ENCODE measurements at regions not wholly inside any gene's neighbourhood (a gene's known extent, or its start where the extent isn't known, plus 50 kb on each side); places are given as distances from the start of the nearest gene placed in this dataset.

GRCh38 chr4:175540732-175541131 lies 271.3 kb downstream of the GPM6A start:
- Mint-ChIP-seq H3K4me3 (no peak overlapping the region), H3K27ac (ENCODE audit: unreplicated experiment) (no peak overlapping the region), H3K36me3 (ENCODE audit: low read depth) (no peaks in the 10 kb centered on the region), H3K27me3 (ENCODE audit: low read depth) (no peaks in the 10 kb centered on the region), H3K9me3 (no peaks in the 10 kb centered on the region), H3K4me1 (no peaks in the 10 kb centered on the region)
- TF ChIP-seq CTCF (conservative IDR thresholded peaks at IDR 0.05), result no peak
- no peak for DNase-seq (ENCODE audit: low read depth, low spot score)

DNA sequence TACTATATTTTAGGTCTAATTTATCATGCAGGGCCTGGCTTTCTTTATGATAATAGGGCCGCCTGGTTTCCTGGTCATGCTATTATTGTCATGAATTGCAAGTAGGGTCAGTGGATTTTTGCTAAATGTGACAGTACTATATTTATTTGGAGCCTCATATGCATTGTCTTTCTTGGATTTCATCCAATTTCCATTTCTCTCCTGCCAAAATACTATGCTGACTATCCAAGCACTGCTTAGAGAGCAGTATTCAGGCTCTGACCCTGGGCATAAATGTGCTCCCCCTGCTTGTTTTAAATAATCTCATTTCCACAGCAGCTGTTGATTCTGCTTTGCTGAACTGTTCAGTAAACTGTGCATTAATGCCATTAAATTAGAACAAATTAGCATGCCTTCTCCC lies 269.3 kb downstream of the GPM6A start:
- Mint-ChIP-seq H3K27ac (ENCODE audit: unreplicated experiment) (no peak overlapping the region), H3K4me3 (no peak overlapping the region)
- no peak for TF ChIP-seq CTCF (conservative IDR thresholded peaks at IDR 0.05)

GRCh38 chr4:175559126-175559525 lies 252.9 kb downstream of the GPM6A start:
- H3K36me3 Mint-ChIP-seq (ENCODE audit: low read depth), result no peaks in the 10 kb centered on the region
- DNase-seq (ENCODE audit: low read depth, low spot score), result no peak
- H3K27me3 Mint-ChIP-seq (ENCODE audit: low read depth), result no peaks in the 10 kb centered on the region
- TF ChIP-seq CTCF (conservative IDR thresholded peaks at IDR 0.05), result no peak
- no peaks in the 10 kb centered on the region for H3K9me3 Mint-ChIP-seq
- H3K4me1 Mint-ChIP-seq, result peaks cover 9% of the 10 kb centered on the region
- H3K4me3 Mint-ChIP-seq, result no peak overlapping the region
- no peak overlapping the region for H3K27ac Mint-ChIP-seq (ENCODE audit: unreplicated experiment)

More for the DNA sequence above, 269.3 kb downstream of the GPM6A start:
- DNase-seq (ENCODE audit: low read depth, low spot score), result no peak
- H3K9me3 Mint-ChIP-seq, result no peaks in the 10 kb centered on the region
- no peaks in the 10 kb centered on the region for H3K4me1 Mint-ChIP-seq
- no peaks in the 10 kb centered on the region for H3K27me3 Mint-ChIP-seq (ENCODE audit: low read depth)
- no peaks in the 10 kb centered on the region for H3K36me3 Mint-ChIP-seq (ENCODE audit: low read depth)

- Mint-ChIP-seq H3K36me3 (ENCODE audit: low read depth) (no peaks in the 10 kb centered on the region), H3K27ac (ENCODE audit: unreplicated experiment) (no peak overlapping the region), H3K27me3 (ENCODE audit: low read depth) (no peaks in the 10 kb centered on the region), H3K4me3 (no peak overlapping the region), H3K9me3 (no peaks in the 10 kb centered on the region), H3K4me1 (peaks cover 9% of the 10 kb centered on the region)
- TF ChIP-seq CTCF (conservative IDR thresholded peaks at IDR 0.05), result no peak
- no peak for DNase-seq (ENCODE audit: low read depth, low spot score)
Measured at GRCh38 chr4:175559526-175559925, 252.5 kb downstream of the GPM6A start.

- Mint-ChIP-seq H3K36me3 (ENCODE audit: low read depth) (no peaks in the 10 kb centered on the region), H3K27me3 (ENCODE audit: low read depth) (no peaks in the 10 kb centered on the region), H3K27ac (ENCODE audit: unreplicated experiment) (no peak overlapping the region), H3K4me3 (no peak overlapping the region), H3K9me3 (no peaks in the 10 kb centered on the region), H3K4me1 (peaks cover 9% of the 10 kb centered on the region)
- no peak for DNase-seq (ENCODE audit: low read depth, low spot score)
- peak; percentile 66 for TF ChIP-seq CTCF (conservative IDR thresholded peaks at IDR 0.05)
Measured at GRCh38 chr4:175560604-175561003, 251.5 kb downstream of the GPM6A start.

DNA sequence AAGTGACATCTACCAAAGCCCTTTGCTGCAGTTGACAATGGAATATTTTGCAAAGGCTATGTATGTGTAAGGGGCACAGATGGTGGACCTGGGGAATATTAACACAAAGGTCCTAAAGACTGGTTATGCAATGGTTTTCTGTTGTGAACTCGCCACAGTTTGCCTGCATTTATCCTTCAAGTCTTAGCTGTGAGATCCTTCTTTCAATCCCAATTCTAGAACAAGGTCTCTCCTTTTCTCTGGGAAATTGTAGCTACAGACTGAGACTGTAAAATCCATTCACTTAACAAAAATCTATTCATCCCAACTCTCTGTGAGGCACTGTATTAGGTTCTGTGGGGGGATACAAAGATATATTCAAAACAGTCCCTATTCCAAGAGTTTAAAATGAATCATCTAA lies 250.4 kb downstream of the GPM6A start:
- Mint-ChIP-seq H3K4me1 (peaks cover 9% of the 10 kb centered on the region), H3K9me3 (no peaks in the 10 kb centered on the region), H3K27me3 (ENCODE audit: low read depth) (no peaks in the 10 kb centered on the region), H3K27ac (ENCODE audit: unreplicated experiment) (no peak overlapping the region), H3K36me3 (ENCODE audit: low read depth) (no peaks in the 10 kb centered on the region), H3K4me3 (no peak overlapping the region)
- no peak for DNase-seq (ENCODE audit: low read depth, low spot score)
- TF ChIP-seq CTCF (conservative IDR thresholded peaks at IDR 0.05), result no peak

Data from neural crest cell (in vitro differentiated cells).